VCaP (cell line): ENCODE measurements at regions not wholly inside any gene's neighbourhood (a gene's known extent, or its start where the extent isn't known, plus 50 kb on each side); places are given as distances from the start of the nearest gene placed in this dataset.

Experiments used
- H3K27ac ChIP-seq: fragments of 450-650 bp; 2 replicates; pipeline ENCODE4 v1.5.1; 2017
- CTCF ChIP-seq: fragments of 450-650 bp; conservative IDR thresholded peaks from 2 replicates; pipeline ENCODE4 v1.5.1; 2017; ENCODE audit warnings: mild to moderate bottlenecking, moderate library complexity

GRCh38 chr15:70197318-70197944 is 99.7 kb upstream of the TLE3 start:
- no peak for TF ChIP-seq CTCF
- no peak overlapping the region for H3K27ac ChIP-seq

- no peak overlapping the region for H3K27ac ChIP-seq
- TF ChIP-seq CTCF, result no peak
Observed at GRCh38 chr15:70196372-70197316, 98.9 kb upstream of the TLE3 start.

GRCh38 chr15:70195587-70196305 is 98.0 kb upstream of the TLE3 start:
- TF ChIP-seq CTCF, result no peak
- no peak overlapping the region for H3K27ac ChIP-seq

- no peak for TF ChIP-seq CTCF
- no peak overlapping the region for H3K27ac ChIP-seq
Observed at GRCh38 chr15:70195171-70195570, 97.5 kb upstream of the TLE3 start.

GRCh38 chr15:70194266-70194665 is 96.5 kb upstream of the TLE3 start:
- no peak overlapping the region for H3K27ac ChIP-seq

GRCh38 chr15:70193734-70194133 is 96.0 kb upstream of the TLE3 start:
- H3K27ac ChIP-seq, result no peak overlapping the region
- TF ChIP-seq CTCF, result no peak

More at GRCh38 chr15:70194266-70194665, 96.5 kb upstream of the TLE3 start:
- TF ChIP-seq CTCF, result no peak

GRCh38 chr15:70192490-70192889 is 94.8 kb upstream of the TLE3 start:
- H3K27ac ChIP-seq, result no peak overlapping the region
- TF ChIP-seq CTCF, result no peak
